WTC11 (cell line): ENCODE measurements at regions not wholly inside any gene's neighbourhood (a gene's known extent, or its start where the extent isn't known, plus 50 kb on each side); places are given as distances from the start of the nearest gene placed in this dataset.

Experiments
- CTCF ChIP-seq: fragments of 200-600 bp; IDR thresholded peaks from 2 replicates; pipeline ENCODE4 v1.8.0; 2022; ENCODE audit warnings: antibody characterized with exemption
- FOXP1 ChIP-seq: sonication (generic); formaldehyde crosslinking; IDR thresholded peaks from 2 replicates; pipeline ENCODE4 v1.8.0; 2022; ENCODE audit warnings: missing genetic modification reagents, mild to moderate bottlenecking, moderate library complexity, borderline replicate concordance
- HMGXB4 ChIP-seq: sonication (generic); formaldehyde crosslinking; IDR thresholded peaks from 2 replicates; pipeline ENCODE4 v1.8.1; 2023; ENCODE audit warnings: mild to moderate bottlenecking, moderate library complexity, missing genetic modification reagents
- ZNF121 ChIP-seq: sonication (generic); formaldehyde crosslinking; IDR thresholded peaks from 2 replicates; pipeline ENCODE4 v1.8.0; 2023; ENCODE audit warnings: missing genetic modification reagents

GRCh38 chr20:60642541-60642940 lies 609.5 kb upstream of the CDH4 start:
- TF ChIP-seq HMGXB4 (no peak), FOXP1 (CRISPR knock-in tag) (no peak), ZNF121 (CRISPR knock-in tag) (no peak), CTCF (no peak)
